ENCODE measurements at regions not wholly inside any gene's neighbourhood (a gene's known extent, or its start where the extent isn't known, plus 50 kb on each side); places are given as distances from the start of the nearest gene placed in this dataset.

GRCh38 chr20:24097506-24098245, 109.1 kb upstream of the GGTLC1 start:
- DNase-seq, result no peak

- DNase-seq, result no peak
Observed at GRCh38 chr20:24096864-24097450, 108.4 kb upstream of the GGTLC1 start.

GRCh38 chr20:24096264-24096663, 107.7 kb upstream of the GGTLC1 start:
- DNase-seq, result no peak

- no peak for DNase-seq
Observed at GRCh38 chr20:24095756-24096155, 107.2 kb upstream of the GGTLC1 start.

- DNase-seq, result no peak
Observed at GRCh38 chr20:24095303-24095702, 106.7 kb upstream of the GGTLC1 start.

- DNase-seq, result no peak
Observed at GRCh38 chr20:24089576-24089975, 101.0 kb upstream of the GGTLC1 start.

GRCh38 chr20:24086121-24086520, 97.5 kb upstream of the GGTLC1 start:
- no peak for DNase-seq

- DNase-seq, result no peak
Observed at GRCh38 chr20:24084281-24084680, 95.7 kb upstream of the GGTLC1 start.

- DNase-seq, result no peak
Observed at GRCh38 chr20:24081077-24081476, 92.5 kb upstream of the GGTLC1 start.

- no peak for DNase-seq
Observed at GRCh38 chr20:24079661-24080412, 91.3 kb upstream of the GGTLC1 start.

GRCh38 chr20:24077145-24077544, 88.6 kb upstream of the GGTLC1 start:
- DNase-seq, result no peak

- DNase-seq, result no peak
Observed at GRCh38 chr20:24070679-24071078, 82.1 kb upstream of the GGTLC1 start.

GRCh38 chr20:24066076-24066700, 77.6 kb upstream of the GGTLC1 start:
- peak in 1 of 2 experiments; percentile 35 for DNase-seq

- no peak for DNase-seq
Observed at GRCh38 chr20:24064915-24065314, 76.3 kb upstream of the GGTLC1 start.

- DNase-seq, result no peak
Observed at GRCh38 chr20:24064092-24064491, 75.5 kb upstream of the GGTLC1 start.

- no peak for DNase-seq
Observed at GRCh38 chr20:24063100-24063499, 74.5 kb upstream of the GGTLC1 start.

- DNase-seq, result no peak
Observed at GRCh38 chr20:24060851-24061590, 72.4 kb upstream of the GGTLC1 start.

- DNase-seq, result no peak
Observed at GRCh38 chr20:24059174-24059573, 70.6 kb upstream of the GGTLC1 start.

- DNase-seq, result no peak
Observed at GRCh38 chr20:24056491-24056890, 67.9 kb upstream of the GGTLC1 start.

GRCh38 chr20:24052599-24053275, 64.2 kb upstream of the GGTLC1 start:
- no peak for DNase-seq

- DNase-seq, result no peak
Observed at GRCh38 chr20:24051160-24051559, 62.6 kb upstream of the GGTLC1 start.

- no peak for DNase-seq
Observed at GRCh38 chr20:24050119-24050518, 61.5 kb upstream of the GGTLC1 start.
